IPS-NIHi11 (cell line): ENCODE measurements at regions not wholly inside any gene's neighbourhood (a gene's known extent, or its start where the extent isn't known, plus 50 kb on each side); places are given as distances from the start of the nearest gene placed in this dataset.

Experiments used
- DNase-seq: peaks from one replicate; pipeline ENCODE4 v3.0.0; 2012; ENCODE audit warnings: mixed read lengths, low spot score

- DNase-seq, result no peak
These were observed 513.6 kb downstream of the BCL11B start for GRCh38 chr14:98758440-98758839.

- DNase-seq, result no peak
These were observed 510.0 kb downstream of the BCL11B start for GRCh38 chr14:98761993-98762392.

GRCh38 chr14:98766818-98767217 is 505.2 kb downstream of the BCL11B start:
- DNase-seq, result no peak

GRCh38 chr14:98769326-98769725 is 502.7 kb downstream of the BCL11B start:
- DNase-seq, result no peak

- DNase-seq, result no peak
These were observed 501.8 kb downstream of the BCL11B start for GRCh38 chr14:98770151-98770550.

GRCh38 chr14:98773814-98774213 is 498.2 kb downstream of the BCL11B start:
- DNase-seq, result no peak

GRCh38 chr14:98775892-98776291 is 496.1 kb downstream of the BCL11B start:
- no peak for DNase-seq

- no peak for DNase-seq
These were observed 489.9 kb downstream of the BCL11B start for GRCh38 chr14:98782062-98782461.

GRCh38 chr14:98785578-98785977 is 486.4 kb downstream of the BCL11B start:
- no peak for DNase-seq

GRCh38 chr14:98786456-98786855 is 485.5 kb downstream of the BCL11B start:
- no peak for DNase-seq

- no peak for DNase-seq
These were observed 480.3 kb downstream of the BCL11B start for GRCh38 chr14:98791661-98792060.

GRCh38 chr14:98792171-98792570 is 479.8 kb downstream of the BCL11B start:
- no peak for DNase-seq

GRCh38 chr14:98798099-98798498 is 473.9 kb downstream of the BCL11B start:
- DNase-seq, result no peak

GRCh38 chr14:98799891-98800290 is 472.1 kb downstream of the BCL11B start:
- DNase-seq, result no peak

- DNase-seq, result no peak
These were observed 470.0 kb downstream of the BCL11B start for GRCh38 chr14:98802044-98802443.

- DNase-seq, result no peak
These were observed 468.8 kb downstream of the BCL11B start for GRCh38 chr14:98803196-98803595.

GRCh38 chr14:98808494-98809407 is 463.2 kb downstream of the BCL11B start:
- no peak for DNase-seq

GRCh38 chr14:98816195-98816594 is 455.8 kb downstream of the BCL11B start:
- no peak for DNase-seq

GRCh38 chr14:98816720-98817119 is 455.3 kb downstream of the BCL11B start:
- no peak for DNase-seq

- peak; percentile 73 for DNase-seq
These were observed 452.7 kb downstream of the BCL11B start for GRCh38 chr14:98819132-98819866.

- DNase-seq, result peak; percentile 44
These were observed 452.2 kb downstream of the BCL11B start for GRCh38 chr14:98819867-98820206.

- DNase-seq, result no peak
These were observed 449.1 kb downstream of the BCL11B start for GRCh38 chr14:98822917-98823316.

- no peak for DNase-seq
These were observed 445.4 kb downstream of the BCL11B start for GRCh38 chr14:98826618-98827017.
